PC-3 (cell line): ENCODE measurements at regions not wholly inside any gene's neighbourhood (a gene's known extent, or its start where the extent isn't known, plus 50 kb on each side); places are given as distances from the start of the nearest gene placed in this dataset.

Experiments
- ATAC-seq: fragments of 200-7000 bp; cut with Tn5 transposase; 2 replicates; pipeline ENCODE4 v1.9.1; 2020; ENCODE audit warnings: mild to moderate bottlenecking, moderate library complexity
- BruUV-seq: library from RNA; stranded (reverse); fragments of 400-500 nt; replicated peaks from 2 replicates; lab custom pipeline; 2021; lab: Mats Ljungman, UMichigan
- CTCF ChIA-PET: fragments of 300-600 bp; sonication (Branson Sonifier 250); formaldehyde crosslinking; loops from one replicate; lab custom pipeline; 2022; ENCODE audit warnings: antibody characterized with exemption; lab: Charles Lee
- POLR2A ChIA-PET: fragments of 300-600 bp; sonication (Branson Sonifier 250); formaldehyde crosslinking; loops from one replicate; lab custom pipeline; 2022; ENCODE audit warnings: antibody characterized with exemption; ENCODE audit not compliant: unreplicated experiment; lab: Charles Lee
- DNase-seq: peaks from one replicate; pipeline ENCODE4 v3.0.0-alpha.2; 2015
- H2AFZ ChIP-seq: fragments of 300-600 bp; sonication (generic); 2 replicates; pipeline ENCODE4 v1.6.0; 2016; ENCODE audit warnings: antibody characterized with exemption, low read length
- H3F3A ChIP-seq: fragments of 300-600 bp; sonication (generic); one replicate; pipeline ENCODE4 v1.6.0; 2017; ENCODE audit warnings: antibody characterized with exemption, low read length, control low read depth, mild to moderate bottlenecking; ENCODE audit not compliant: unreplicated experiment
- H3K27ac ChIP-seq: fragments of 300-600 bp; sonication (generic); 2 replicates; pipeline ENCODE4 v1.5.1; 2016; ENCODE audit warnings: mild to moderate bottlenecking, low read length
- H3K27me3 ChIP-seq: fragments of 300-600 bp; sonication (generic); 2 replicates; pipeline ENCODE4 v1.6.1; 2016; ENCODE audit warnings: low read length, mixed read lengths
- H3K36me3 ChIP-seq: fragments of 300-600 bp; sonication (generic); 2 replicates; pipeline ENCODE4 v1.6.1; 2016; ENCODE audit warnings: low read depth, mixed run types, low read length, mixed read lengths
- H3K4me1 ChIP-seq: fragments of 300-600 bp; sonication (generic); 2 replicates; pipeline ENCODE4 v1.5.1; 2016; ENCODE audit warnings: low read length; ENCODE audit not compliant: insufficient read depth
- H3K4me2 ChIP-seq: fragments of 300-600 bp; sonication (generic); 2 replicates; pipeline ENCODE4 v1.6.0; 2016; ENCODE audit warnings: low read length
- H3K4me3 ChIP-seq: fragments of 300-600 bp; sonication (generic); 2 replicates; pipeline ENCODE4 v1.5.1; 2016; ENCODE audit warnings: mild to moderate bottlenecking, low read length, mixed read lengths
- H3K79me2 ChIP-seq: fragments of 300-600 bp; sonication (generic); 2 replicates; pipeline ENCODE4 v1.6.1; 2017; ENCODE audit warnings: low read length, mixed read lengths
- H3K9ac ChIP-seq: fragments of 300-600 bp; sonication (generic); 2 replicates; pipeline ENCODE4 v1.6.0; 2016; ENCODE audit warnings: mild to moderate bottlenecking, low read length
- H3K9me2 ChIP-seq: fragments of 300-600 bp; sonication (generic); replicated peaks from 2 replicates; pipeline ENCODE4 v1.6.1; 2016; ENCODE audit warnings: mixed run types, low read length, mixed read lengths
- H3K9me3 ChIP-seq: fragments of 300-600 bp; sonication (generic); 2 replicates; pipeline ENCODE4 v1.6.1; 2016; ENCODE audit warnings: low read length, mixed read lengths
- H4K20me1 ChIP-seq: fragments of 300-600 bp; sonication (generic); 2 replicates; pipeline ENCODE4 v1.6.1; 2016; ENCODE audit warnings: low read length, mixed read lengths
- CTCF ChIP-seq: fragments of 300-600 bp; sonication (generic); conservative IDR thresholded peaks from 2 replicates; pipeline ENCODE4 v1.5.1; 2017; ENCODE audit warnings: antibody characterized with exemption, low read depth, mild to moderate bottlenecking, low read length
- EZH2 ChIP-seq: fragments of 300-600 bp; sonication (generic); IDR thresholded peaks from one replicate; pipeline ENCODE4 v1.6.1; 2017; ENCODE audit warnings: antibody characterized with exemption, mild to moderate bottlenecking, low read length; ENCODE audit not compliant: unreplicated experiment
- EZH2phosphoT487 ChIP-seq: fragments of 300-600 bp; sonication (generic); IDR thresholded peaks from 2 replicates; pipeline ENCODE4 v1.6.1; 2018; ENCODE audit warnings: mild to moderate bottlenecking, antibody characterized with exemption, low read length, borderline replicate concordance
- intact Hi-C: fragments of 100-400 bp; cut with micrococcal nuclease; formaldehyde crosslinking; loops from 2 replicates; pipeline ENCODE4 v1.9.0; 2023

GRCh38 chr11:130650456-130651030 lies 202.1 kb downstream of the ADAMTS15 start:
- H3K79me2 ChIP-seq = no peaks in the 10 kb centered on the region
- H3K9ac ChIP-seq = no peak overlapping the region
- TF ChIP-seq CTCF (no peak), EZH2 (no peak), EZH2phosphoT487 (no peak)
- H2AFZ ChIP-seq = no peak overlapping the region
- H3K36me3 ChIP-seq = no peaks in the 10 kb centered on the region
- no peaks in the 10 kb centered on the region for H4K20me1 ChIP-seq
- H3K4me2 ChIP-seq = no peak overlapping the region
- no peak overlapping the region for H3K4me3 ChIP-seq
- BruUV-seq = no TSS peak
- no peak for ATAC-seq
- no peak overlapping the region for H3K27ac ChIP-seq
- intact Hi-C loops = no loop called here
- no peaks in the 10 kb centered on the region for H3F3A ChIP-seq
- no peaks in the 10 kb centered on the region for H3K9me3 ChIP-seq
- ChIA-PET POLR2A (no interaction called here), CTCF (no interaction called here)
- peaks cover 22% of the 10 kb centered on the region for H3K4me1 ChIP-seq
- DNase-seq = no peak
- no peaks in the 10 kb centered on the region for H3K27me3 ChIP-seq
- H3K9me2 ChIP-seq = no peaks in the 10 kb centered on the region

- intact Hi-C loops = no loop called here
- no peaks in the 10 kb centered on the region for H3K9me3 ChIP-seq
- H3K79me2 ChIP-seq = no peaks in the 10 kb centered on the region
- peaks cover 16% of the 10 kb centered on the region for H3K4me1 ChIP-seq
- no peak overlapping the region for H3K9ac ChIP-seq
- H3K4me3 ChIP-seq = no peak overlapping the region
- H3K36me3 ChIP-seq = 0 out of 2 replicates have a peak, but pooled peaks cover 6% of the 10 kb centered on the region
- H3F3A ChIP-seq = no peaks in the 10 kb centered on the region
- DNase-seq = no peak
- POLR2A ChIA-PET = no interaction called here
- CTCF ChIA-PET = no interaction called here
- no peak overlapping the region for H3K4me2 ChIP-seq
- TF ChIP-seq CTCF = no peak
- no peak for TF ChIP-seq EZH2
- TF ChIP-seq EZH2phosphoT487 = no peak
- no peaks in the 10 kb centered on the region for H3K27me3 ChIP-seq
- ATAC-seq = no peak
- BruUV-seq = no TSS peak
- H3K27ac ChIP-seq = no peak overlapping the region
- H2AFZ ChIP-seq = no peak overlapping the region
- no peaks in the 10 kb centered on the region for H4K20me1 ChIP-seq
- H3K9me2 ChIP-seq = no peaks in the 10 kb centered on the region
These were observed 202.8 kb downstream of the ADAMTS15 start for GRCh38 chr11:130651066-130651855.
